OCI-LY1 (cell line): ENCODE measurements at regions not wholly inside any gene's neighbourhood (a gene's known extent, or its start where the extent isn't known, plus 50 kb on each side); places are given as distances from the start of the nearest gene placed in this dataset.

Source experiments
- H2AFZ ChIP-seq: fragments of 200-600 bp; sonication (generic), shearing (Covaris generic); 2 replicates; pipeline ENCODE4 v1.6.0; 2014; ENCODE audit warnings: antibody characterized with exemption, mild to moderate bottlenecking, low read length
- H3F3A ChIP-seq: fragments of 200-600 bp; sonication (generic), shearing (Covaris generic); 2 replicates; pipeline ENCODE4 v1.6.0; 2014; ENCODE audit warnings: mild to moderate bottlenecking, antibody characterized with exemption, low read length, moderate library complexity; ENCODE audit not compliant: insufficient read depth
- H3K27ac ChIP-seq: fragments of 200-600 bp; sonication (generic); 2 replicates; pipeline ENCODE4 v1.5.1; 2014; ENCODE audit warnings: low read length, mixed run types, mild to moderate bottlenecking, low read depth; ENCODE audit not compliant: poor library complexity, severe bottlenecking
- H3K27me3 ChIP-seq: fragments of 200-600 bp; sonication (generic); 2 replicates; pipeline ENCODE4 v1.6.0; 2014; ENCODE audit warnings: antibody characterized with exemption, mild to moderate bottlenecking, low read length, moderate library complexity; ENCODE audit not compliant: insufficient read depth
- H3K36me3 ChIP-seq: fragments of 200-600 bp; sonication (generic); 2 replicates; pipeline ENCODE4 v1.6.1; 2014; ENCODE audit warnings: mild to moderate bottlenecking, antibody characterized with exemption, low read length, moderate library complexity, mixed read lengths; ENCODE audit not compliant: insufficient read depth
- H3K4me1 ChIP-seq: fragments of 200-600 bp; sonication (generic); 2 replicates; pipeline ENCODE4 v1.5.1; 2014; ENCODE audit warnings: mild to moderate bottlenecking, low read length, moderate library complexity; ENCODE audit not compliant: insufficient read depth, severe bottlenecking
- H3K4me2 ChIP-seq: fragments of 200-600 bp; sonication (generic), shearing (Covaris generic); 2 replicates; pipeline ENCODE4 v1.6.1; 2014; ENCODE audit warnings: low read length
- H3K4me3 ChIP-seq: fragments of 200-600 bp; sonication (generic); 2 replicates; pipeline ENCODE4 v1.5.1; 2014; ENCODE audit warnings: low read length, low read depth, mild to moderate bottlenecking, mixed read lengths; ENCODE audit not compliant: poor library complexity, severe bottlenecking
- H3K79me2 ChIP-seq: fragments of 200-600 bp; shearing (Covaris generic); 2 replicates; pipeline ENCODE4 v1.6.1; 2016; ENCODE audit warnings: mixed run types, low read length, mixed read lengths; ENCODE audit not compliant: insufficient read depth
- H3K9ac ChIP-seq: fragments of 200-600 bp; sonication (generic), shearing (Covaris generic); 2 replicates; pipeline ENCODE4 v1.6.1; 2014; ENCODE audit warnings: mild to moderate bottlenecking, low read length, mixed read lengths
- H3K9me2 ChIP-seq: fragments of 200-600 bp; sonication (generic), shearing (Covaris generic); 2 replicates; pipeline ENCODE4 v1.6.1; 2014; ENCODE audit warnings: low read depth, mild to moderate bottlenecking, low read length, mixed read lengths
- H3K9me3 ChIP-seq: fragments of 200-600 bp; shearing (Covaris generic); 2 replicates; pipeline ENCODE4 v1.6.1; 2014; ENCODE audit warnings: low read length, mixed read lengths
- H4K20me1 ChIP-seq: fragments of 200-600 bp; sonication (generic), shearing (Covaris generic); 2 replicates; pipeline ENCODE4 v1.6.0; 2016; ENCODE audit warnings: mild to moderate bottlenecking, low read length; ENCODE audit not compliant: insufficient read depth
- EZH2 ChIP-seq: fragments of 200-600 bp; sonication (generic), shearing (Covaris generic); IDR thresholded peaks from 2 replicates; pipeline ENCODE4 v1.8.0; 2017; ENCODE audit warnings: borderline replicate concordance, mixed run types, mild to moderate bottlenecking, antibody characterized with exemption, low read length, moderate library complexity, mixed read lengths
- TF ChIP-seq, protein P1 (sequence below): fragments of 200-600 bp; sonication (generic), shearing (Covaris generic); IDR thresholded peaks from 2 replicates; pipeline ENCODE4 v1.5.1; 2017; ENCODE audit warnings: mild to moderate bottlenecking, antibody characterized with exemption, low read length, moderate library complexity, mixed read lengths

DNA sequence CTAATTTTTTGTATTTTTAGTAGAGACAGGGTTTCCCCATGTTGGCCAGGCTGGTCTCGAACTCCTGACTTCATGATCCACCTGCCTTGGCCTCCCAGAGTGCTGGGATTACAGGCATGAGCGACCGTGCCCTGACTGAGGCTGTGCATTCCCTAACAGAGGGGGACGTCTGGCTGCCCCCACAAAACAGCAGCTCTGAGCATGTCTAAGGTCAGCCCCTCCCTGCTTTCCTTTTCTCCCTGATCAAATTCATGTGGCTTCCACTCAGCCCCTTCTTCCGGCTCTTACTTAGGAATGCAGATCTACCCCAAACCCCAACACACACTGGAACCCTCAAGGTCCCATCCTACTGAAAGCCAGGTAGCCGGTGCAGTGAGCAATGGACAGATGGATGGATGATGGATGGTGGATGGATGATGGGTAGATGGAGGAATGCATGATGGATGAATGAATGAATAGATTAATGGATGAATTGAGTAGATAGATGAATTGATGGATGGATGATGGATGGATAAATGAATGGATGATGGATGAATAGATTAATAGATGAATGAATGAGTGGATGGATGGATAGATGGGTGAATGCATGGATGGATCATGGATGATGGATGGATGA, 91.5 kb upstream of the BHLHE23 start:
- Histone ChIP-seq H3K4me2 (no peak overlapping the region), H4K20me1 (no peaks in the 10 kb centered on the region), H3K79me2 (no peaks in the 10 kb centered on the region), H2AFZ (no peak overlapping the region), H3K36me3 (no peaks in the 10 kb centered on the region), H3K27ac (no peak overlapping the region), H3K9ac (no peak overlapping the region), H3K4me1 (no peaks in the 10 kb centered on the region), H3K4me3 (no peak overlapping the region), H3K9me3 (no peaks in the 10 kb centered on the region), H3K9me2 (no peaks in the 10 kb centered on the region), H3K27me3 (0 out of 2 replicates have a peak, but pooled peaks cover 5% of the 10 kb centered on the region), H3F3A (no peaks in the 10 kb centered on the region)
- TF ChIP-seq, protein P1, sequence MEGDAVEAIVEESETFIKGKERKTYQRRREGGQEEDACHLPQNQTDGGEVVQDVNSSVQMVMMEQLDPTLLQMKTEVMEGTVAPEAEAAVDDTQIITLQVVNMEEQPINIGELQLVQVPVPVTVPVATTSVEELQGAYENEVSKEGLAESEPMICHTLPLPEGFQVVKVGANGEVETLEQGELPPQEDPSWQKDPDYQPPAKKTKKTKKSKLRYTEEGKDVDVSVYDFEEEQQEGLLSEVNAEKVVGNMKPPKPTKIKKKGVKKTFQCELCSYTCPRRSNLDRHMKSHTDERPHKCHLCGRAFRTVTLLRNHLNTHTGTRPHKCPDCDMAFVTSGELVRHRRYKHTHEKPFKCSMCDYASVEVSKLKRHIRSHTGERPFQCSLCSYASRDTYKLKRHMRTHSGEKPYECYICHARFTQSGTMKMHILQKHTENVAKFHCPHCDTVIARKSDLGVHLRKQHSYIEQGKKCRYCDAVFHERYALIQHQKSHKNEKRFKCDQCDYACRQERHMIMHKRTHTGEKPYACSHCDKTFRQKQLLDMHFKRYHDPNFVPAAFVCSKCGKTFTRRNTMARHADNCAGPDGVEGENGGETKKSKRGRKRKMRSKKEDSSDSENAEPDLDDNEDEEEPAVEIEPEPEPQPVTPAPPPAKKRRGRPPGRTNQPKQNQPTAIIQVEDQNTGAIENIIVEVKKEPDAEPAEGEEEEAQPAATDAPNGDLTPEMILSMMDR, result no peak

DNA sequence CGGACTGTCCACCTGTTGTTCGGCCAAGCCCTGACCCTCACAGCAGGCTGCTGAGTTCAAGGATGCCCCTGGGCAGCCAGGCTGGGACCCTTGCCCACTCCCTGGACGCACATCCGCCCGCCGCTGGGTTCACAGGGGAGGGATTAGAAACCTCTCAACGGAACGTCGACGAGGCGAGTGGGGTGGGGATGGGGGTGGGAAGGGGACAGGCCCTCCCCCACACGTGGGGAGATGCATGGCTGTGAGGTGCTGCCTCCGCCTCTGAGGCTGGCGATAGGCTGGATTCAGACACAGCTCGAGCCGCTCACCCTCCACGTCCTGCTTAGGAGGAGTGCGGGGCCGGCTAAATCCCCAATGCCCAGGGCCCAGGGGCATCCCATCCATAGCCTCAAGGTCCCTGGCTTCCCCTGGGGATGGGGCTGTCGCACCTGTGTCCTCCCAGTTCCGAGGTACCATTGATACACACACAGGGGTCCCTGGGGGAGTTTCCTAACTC, 90.6 kb upstream of the BHLHE23 start:
- H3K27me3 ChIP-seq, result 0 out of 2 replicates have a peak, but pooled peaks cover 5% of the 10 kb centered on the region
- no peaks in the 10 kb centered on the region for H3K9me2 ChIP-seq
- no peak overlapping the region for H3K27ac ChIP-seq
- no peaks in the 10 kb centered on the region for H4K20me1 ChIP-seq
- H3K79me2 ChIP-seq, result no peaks in the 10 kb centered on the region
- no peaks in the 10 kb centered on the region for H3F3A ChIP-seq
- no peak overlapping the region for H3K4me3 ChIP-seq
- no peak overlapping the region for H3K4me2 ChIP-seq
- no peak overlapping the region for H3K9ac ChIP-seq
- H3K9me3 ChIP-seq, result no peaks in the 10 kb centered on the region
- no peak overlapping the region for H2AFZ ChIP-seq
- no peaks in the 10 kb centered on the region for H3K4me1 ChIP-seq
- no peak for TF ChIP-seq EZH2
- TF ChIP-seq, protein P1, result no peak
- H3K36me3 ChIP-seq, result no peaks in the 10 kb centered on the region

DNA sequence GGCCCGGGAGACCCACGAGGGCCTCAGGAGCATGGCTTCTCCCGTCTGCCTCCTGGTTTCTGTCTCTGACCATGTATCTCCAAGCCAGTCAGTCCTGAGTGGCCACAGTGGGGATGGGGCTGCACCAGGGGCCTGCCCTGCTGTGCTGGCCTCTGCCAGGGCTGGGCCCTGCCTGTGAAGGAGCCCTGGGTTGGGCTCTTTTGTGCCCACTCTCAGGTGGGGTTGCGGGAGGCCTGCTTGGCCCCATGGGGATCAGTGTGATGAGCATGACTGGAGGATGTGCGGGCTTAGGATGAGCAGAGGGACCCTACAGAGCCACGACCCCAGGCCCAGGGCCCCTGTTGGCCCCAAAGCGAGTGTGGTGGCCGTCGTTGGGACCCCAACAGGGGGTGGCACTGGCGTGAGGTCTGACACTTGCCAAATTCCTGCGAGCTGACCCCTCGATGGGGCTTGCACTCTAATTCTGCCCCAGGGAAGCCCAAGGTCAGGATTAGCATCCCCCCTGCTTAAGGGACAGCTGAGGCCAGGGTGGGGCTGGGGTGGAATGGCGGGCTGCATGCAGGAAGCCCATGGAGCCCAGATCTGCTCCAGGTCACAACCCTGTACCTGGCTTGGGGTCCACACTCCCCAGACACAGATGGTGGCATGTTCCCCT, 90.0 kb upstream of the BHLHE23 start:
- TF ChIP-seq EZH2, result no peak
- TF ChIP-seq, protein P1, result no peak
- H3K9ac ChIP-seq, result no peak overlapping the region
- H3K9me3 ChIP-seq, result no peaks in the 10 kb centered on the region
- H3K9me2 ChIP-seq, result no peaks in the 10 kb centered on the region
- H3K79me2 ChIP-seq, result no peaks in the 10 kb centered on the region
- no peak overlapping the region for H2AFZ ChIP-seq
- no peaks in the 10 kb centered on the region for H3K36me3 ChIP-seq
- H3F3A ChIP-seq, result no peaks in the 10 kb centered on the region
- H3K4me2 ChIP-seq, result no peak overlapping the region
- no peak overlapping the region for H3K27ac ChIP-seq
- H4K20me1 ChIP-seq, result no peaks in the 10 kb centered on the region
- H3K4me3 ChIP-seq, result no peak overlapping the region
- no peaks in the 10 kb centered on the region for H3K4me1 ChIP-seq
- 0 out of 2 replicates have a peak, but pooled peaks cover 5% of the 10 kb centered on the region for H3K27me3 ChIP-seq
